Astrocyte (in vitro differentiated cells and primary cell): ENCODE measurements at regions not wholly inside any gene's neighbourhood (a gene's known extent, or its start where the extent isn't known, plus 50 kb on each side); places are given as distances from the start of the nearest gene placed in this dataset.

ENCODE experiments used
- DNase-seq: peaks from one replicate; pipeline ENCODE4 v3.0.0-alpha.2; 2010; ENCODE audit warnings: low read depth
- FAIRE-seq: peaks from 2 replicates; lab custom pipeline; 2011; peaks lifted over from hg19 to GRCh38; lab: Jason Lieb, UNC
- H2AFZ ChIP-seq: 2 replicates; pipeline ENCODE4 v1.6.0; 2012; ENCODE audit warnings: low read depth, low read length, inconsistent platforms
- H3K27ac ChIP-seq: 2 replicates; pipeline ENCODE4 v1.5.1; 2011; ENCODE audit warnings: low read depth, low read length, inconsistent platforms
- H3K27me3 ChIP-seq: 2 replicates; pipeline ENCODE4 v1.6.0; 2011; ENCODE audit warnings: low read length, inconsistent platforms; ENCODE audit not compliant: insufficient read depth
- H3K36me3 ChIP-seq: 2 replicates; pipeline ENCODE4 v1.5.1; 2011; ENCODE audit warnings: low read length, inconsistent platforms; ENCODE audit not compliant: insufficient read depth
- H3K4me1 ChIP-seq: 2 replicates; pipeline ENCODE4 v1.5.1; 2011; ENCODE audit warnings: low read length, inconsistent platforms; ENCODE audit not compliant: insufficient read depth
- H3K4me2 ChIP-seq: 2 replicates; pipeline ENCODE4 v1.6.0; 2012; ENCODE audit warnings: low read length, inconsistent platforms
- H3K4me3 ChIP-seq: 2 replicates; pipeline ENCODE4 v1.5.1; 2011; ENCODE audit warnings: low read depth, mild to moderate bottlenecking, low read length, inconsistent platforms; ENCODE audit not compliant: insufficient read depth
- H3K79me2 ChIP-seq: 2 replicates; pipeline ENCODE4 v1.6.0; 2012; ENCODE audit warnings: mild to moderate bottlenecking, low read length, inconsistent platforms; ENCODE audit not compliant: insufficient read depth
- H3K9ac ChIP-seq: 2 replicates; pipeline ENCODE4 v1.6.0; 2012; ENCODE audit warnings: mild to moderate bottlenecking, low read length, inconsistent platforms
- H3K9me3 ChIP-seq: 2 replicates; pipeline ENCODE4 v1.5.1; 2012; ENCODE audit warnings: low read depth, mild to moderate bottlenecking, low read length, inconsistent platforms; ENCODE audit not compliant: insufficient read depth
- H4K20me1 ChIP-seq: 2 replicates; pipeline ENCODE4 v1.6.0; 2012; ENCODE audit warnings: low read length, inconsistent platforms; ENCODE audit not compliant: insufficient read depth
- H3K27ac Mint-ChIP-seq: one replicate; pipeline ENCODE4 v1.8.0; 2021; ENCODE audit warnings: mild to moderate bottlenecking, mixed read lengths; ENCODE audit not compliant: unreplicated experiment
- H3K27me3 Mint-ChIP-seq: one replicate; pipeline ENCODE4 v1.8.0; 2021; ENCODE audit warnings: low read depth, mixed read lengths; ENCODE audit not compliant: unreplicated experiment
- H3K36me3 Mint-ChIP-seq: one replicate; pipeline ENCODE4 v1.8.0; 2021; ENCODE audit warnings: low read depth, mixed read lengths; ENCODE audit not compliant: unreplicated experiment
- H3K4me1 Mint-ChIP-seq: one replicate; pipeline ENCODE4 v1.8.0; 2021; ENCODE audit warnings: low read depth, mixed read lengths; ENCODE audit not compliant: unreplicated experiment
- H3K4me3 Mint-ChIP-seq: one replicate; pipeline ENCODE4 v1.8.0; 2021; ENCODE audit warnings: mild to moderate bottlenecking, moderate library complexity, mixed read lengths; ENCODE audit not compliant: unreplicated experiment
- H3K9me3 Mint-ChIP-seq: one replicate; pipeline ENCODE4 v1.8.0; 2021; ENCODE audit warnings: mild to moderate bottlenecking, mixed read lengths; ENCODE audit not compliant: unreplicated experiment
- EZH2 ChIP-seq: IDR thresholded peaks from 2 replicates; pipeline ENCODE4 v1.6.1; 2012; ENCODE audit warnings: mild to moderate bottlenecking, low read length, inconsistent platforms; ENCODE audit not compliant: insufficient read depth
- TF ChIP-seq, protein P1 (sequence below): IDR thresholded peaks from 2 replicates; pipeline ENCODE4 v1.5.1; 2011; ENCODE audit warnings: low read depth, mild to moderate bottlenecking, inconsistent platforms, low read length, moderate library complexity; ENCODE audit not compliant: insufficient read depth

DNA sequence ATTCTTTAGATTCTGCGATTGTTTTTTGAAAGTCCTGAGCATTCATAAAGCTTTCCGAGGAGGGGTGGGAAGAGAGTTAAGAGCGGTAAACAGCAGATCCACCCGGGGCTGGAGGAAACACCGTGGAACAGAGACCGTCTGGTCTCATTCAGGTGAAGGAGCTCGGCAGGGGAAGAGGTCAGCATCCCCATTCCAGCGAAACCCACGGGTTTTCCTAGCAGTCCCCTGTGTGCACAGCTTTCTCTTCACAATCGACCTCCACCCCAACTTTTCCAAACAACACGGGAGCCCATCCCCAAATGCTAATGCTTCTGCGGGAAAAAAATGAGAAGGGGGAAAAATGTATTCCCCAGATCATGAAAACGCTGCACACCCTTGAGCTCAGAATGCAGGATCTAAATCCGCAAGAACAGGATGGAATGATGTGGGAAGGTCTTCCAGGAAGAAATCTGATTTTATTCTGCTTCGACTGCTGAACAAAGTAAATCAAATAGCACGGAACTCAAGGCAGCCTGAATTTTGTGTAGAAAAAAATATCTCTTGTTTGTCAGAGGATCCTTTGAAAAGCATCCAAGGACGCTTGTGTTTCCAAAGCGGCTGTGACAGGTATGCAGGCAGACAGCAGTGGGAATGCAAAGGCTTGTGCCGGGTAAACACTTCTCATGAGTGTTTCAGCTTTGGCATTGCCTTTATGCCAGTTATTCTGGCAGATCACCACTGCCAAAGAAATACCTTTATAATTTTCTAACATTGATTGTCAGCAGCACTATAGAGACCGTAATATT, 128.8 kb downstream of the NDUFA12 start:
- DNase-seq, result no peak
- Mint-ChIP-seq H3K4me3 (peak overlapping the region; percentile 84), H3K4me1 (no peaks in the 10 kb centered on the region), H3K27ac (no peak overlapping the region), H3K36me3 (no peaks in the 10 kb centered on the region), H3K9me3 (peaks cover 5% of the 10 kb centered on the region), H3K27me3 (peaks cover 51% of the 10 kb centered on the region)
- no peak overlapping the region for H3K9ac ChIP-seq
- H3K79me2 ChIP-seq, result no peaks in the 10 kb centered on the region
- H3K9me3 ChIP-seq, result no peaks in the 10 kb centered on the region
- H3K27me3 ChIP-seq, result peaks cover 51% of the 10 kb centered on the region
- FAIRE-seq, result no peak
- no peak overlapping the region for H2AFZ ChIP-seq
- H4K20me1 ChIP-seq, result no peaks in the 10 kb centered on the region
- H3K4me2 ChIP-seq, result peak overlapping the region; percentile 79
- no peak overlapping the region for H3K4me3 ChIP-seq
- no peak for TF ChIP-seq EZH2
- TF ChIP-seq, protein P1, sequence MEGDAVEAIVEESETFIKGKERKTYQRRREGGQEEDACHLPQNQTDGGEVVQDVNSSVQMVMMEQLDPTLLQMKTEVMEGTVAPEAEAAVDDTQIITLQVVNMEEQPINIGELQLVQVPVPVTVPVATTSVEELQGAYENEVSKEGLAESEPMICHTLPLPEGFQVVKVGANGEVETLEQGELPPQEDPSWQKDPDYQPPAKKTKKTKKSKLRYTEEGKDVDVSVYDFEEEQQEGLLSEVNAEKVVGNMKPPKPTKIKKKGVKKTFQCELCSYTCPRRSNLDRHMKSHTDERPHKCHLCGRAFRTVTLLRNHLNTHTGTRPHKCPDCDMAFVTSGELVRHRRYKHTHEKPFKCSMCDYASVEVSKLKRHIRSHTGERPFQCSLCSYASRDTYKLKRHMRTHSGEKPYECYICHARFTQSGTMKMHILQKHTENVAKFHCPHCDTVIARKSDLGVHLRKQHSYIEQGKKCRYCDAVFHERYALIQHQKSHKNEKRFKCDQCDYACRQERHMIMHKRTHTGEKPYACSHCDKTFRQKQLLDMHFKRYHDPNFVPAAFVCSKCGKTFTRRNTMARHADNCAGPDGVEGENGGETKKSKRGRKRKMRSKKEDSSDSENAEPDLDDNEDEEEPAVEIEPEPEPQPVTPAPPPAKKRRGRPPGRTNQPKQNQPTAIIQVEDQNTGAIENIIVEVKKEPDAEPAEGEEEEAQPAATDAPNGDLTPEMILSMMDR, result no peak
- H3K27ac ChIP-seq, result no peak overlapping the region
- H3K36me3 ChIP-seq, result no peaks in the 10 kb centered on the region
- H3K4me1 ChIP-seq, result no peaks in the 10 kb centered on the region

DNA sequence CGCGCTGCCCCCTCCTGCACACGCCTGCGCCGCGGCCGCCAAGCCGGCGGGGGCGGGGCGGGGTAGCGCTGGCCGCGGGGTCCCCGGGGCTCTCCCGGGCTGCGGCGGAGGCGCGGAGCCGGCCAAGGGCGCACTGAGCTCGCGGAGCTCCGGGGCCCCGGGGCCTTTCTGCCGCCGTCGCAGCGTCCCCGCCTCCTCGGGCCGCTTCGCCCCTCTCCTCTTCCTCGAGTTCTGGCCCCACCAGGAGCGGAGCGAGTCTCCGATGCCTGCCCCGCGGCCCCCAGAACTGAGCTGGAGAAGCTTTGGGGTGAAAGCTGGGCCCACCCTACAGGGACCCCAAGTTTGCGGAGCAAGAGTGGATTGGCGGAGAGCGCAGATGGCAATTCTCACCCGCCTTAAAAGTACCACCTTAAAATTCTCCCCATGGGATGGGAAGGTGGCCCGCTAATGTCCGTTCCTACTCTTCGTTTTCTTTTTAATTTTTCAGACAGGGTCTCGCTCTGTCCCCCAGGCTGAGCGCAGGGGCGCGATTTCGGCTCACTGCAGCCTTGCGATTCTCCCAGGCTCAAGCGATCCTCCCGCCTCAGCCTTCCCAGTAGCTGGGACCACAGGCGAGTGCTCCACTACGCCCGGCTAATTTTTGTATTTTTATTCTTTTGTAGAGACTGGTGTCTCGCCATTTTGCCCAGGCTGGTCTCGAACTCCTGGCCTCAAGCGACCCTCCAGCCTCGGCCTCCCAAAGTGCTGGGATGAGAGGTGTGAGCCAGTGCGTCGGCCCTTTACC, 129.6 kb downstream of the NDUFA12 start:
- H3K4me1 ChIP-seq, result no peaks in the 10 kb centered on the region
- Mint-ChIP-seq H3K27me3 (peaks cover 51% of the 10 kb centered on the region), H3K4me3 (peak overlapping the region; percentile 84), H3K27ac (no peak overlapping the region), H3K4me1 (no peaks in the 10 kb centered on the region), H3K9me3 (peaks cover 5% of the 10 kb centered on the region), H3K36me3 (no peaks in the 10 kb centered on the region)
- H2AFZ ChIP-seq, result peak overlapping the region; percentile 30
- H3K36me3 ChIP-seq, result no peaks in the 10 kb centered on the region
- no peaks in the 10 kb centered on the region for H3K79me2 ChIP-seq
- H3K27ac ChIP-seq, result no peak overlapping the region
- no peaks in the 10 kb centered on the region for H4K20me1 ChIP-seq
- H3K9ac ChIP-seq, result no peak overlapping the region
- no peak for FAIRE-seq
- DNase-seq, result no peak
- TF ChIP-seq, protein P1, result no peak
- peak; percentile 91 for TF ChIP-seq EZH2
- H3K4me3 ChIP-seq, result peak overlapping the region; percentile 28
- H3K9me3 ChIP-seq, result no peaks in the 10 kb centered on the region
- H3K27me3 ChIP-seq, result peaks cover 51% of the 10 kb centered on the region
- peak overlapping the region; percentile 79 for H3K4me2 ChIP-seq
